CD14-positive monocyte (primary cell): ENCODE measurements at regions not wholly inside any gene's neighbourhood (a gene's known extent, or its start where the extent isn't known, plus 50 kb on each side); places are given as distances from the start of the nearest gene placed in this dataset.

Experiments
- DNase-seq, 3 donors: peaks; one replicate each; pipeline ENCODE4 v3.0.0-alpha.2; 2011 to 2022
- H2AFZ ChIP-seq: 2 replicates; pipeline ENCODE4 v1.6.0; 2012; ENCODE audit warnings: mild to moderate bottlenecking, low read depth, low read length, inconsistent platforms; ENCODE audit not compliant: insufficient read depth, poor library complexity, severe bottlenecking
- H3K27ac ChIP-seq, 2 donors: 1 replicate in 1 of 2; 2 replicates in 1 of 2; pipeline ENCODE4 v1.5.1; 2012 to 2013; ENCODE audit warnings: low read length in 2 of 2, control low read depth in 1 of 2, inconsistent platforms in 1 of 2, low read depth in 1 of 2, mild to moderate bottlenecking in 1 of 2
- H3K27me3 ChIP-seq, 2 donors: one replicate each; pipeline versions ENCODE4 v1.6.0 to v1.6.1; 2011 to 2013; ENCODE audit warnings: low read length in 2 of 2; ENCODE audit not compliant: control insufficient read depth in 2 of 2, insufficient read depth in 2 of 2
- H3K36me3 ChIP-seq, 2 donors: replicated peaks in 1 of 2; 1 replicate in 1 of 2; 2 replicates in 1 of 2; pipeline versions ENCODE4 v1.5.1 to v1.6.1; 2012 to 2013; ENCODE audit warnings: low read length in 2 of 2, control low read depth in 1 of 2, inconsistent platforms in 1 of 2, mild to moderate bottlenecking in 1 of 2; ENCODE audit not compliant: insufficient read depth in 2 of 2, control insufficient read depth in 1 of 2
- H3K4me1 ChIP-seq, 2 donors: 1 replicate in 1 of 2; 2 replicates in 1 of 2; pipeline versions ENCODE4 v1.5.1 to v1.6.1; 2012 to 2013; ENCODE audit warnings: low read length in 2 of 2, control low read depth in 1 of 2, inconsistent platforms in 1 of 2, mild to moderate bottlenecking in 1 of 2, moderate library complexity in 1 of 2; ENCODE audit not compliant: insufficient read depth in 2 of 2, control insufficient read depth in 1 of 2
- H3K4me2 ChIP-seq: replicated peaks from 2 replicates; pipeline ENCODE3; 2012; ENCODE audit warnings: low read length, moderate library complexity, mild to moderate bottlenecking; ENCODE audit not compliant: poor library complexity, severe bottlenecking; ENCODE audit errors: extremely low read depth
- H3K4me3 ChIP-seq, 3 experiments: fragments of 200-600 bp in 1 of 3; sonication (generic) in 1 of 3; replicated peaks in 1 of 3; 1 replicate in 2 of 3; 2 replicates in 1 of 3; pipeline ENCODE4 v1.5.1; 2011 to 2013; ENCODE audit warnings: low read length in 3 of 3, mild to moderate bottlenecking in 3 of 3, control low read depth in 2 of 3, low read depth in 2 of 3, inconsistent platforms in 1 of 3, moderate library complexity in 1 of 3
- H3K79me2 ChIP-seq: 2 replicates; pipeline ENCODE4 v1.6.0; 2012; ENCODE audit warnings: mild to moderate bottlenecking, control low read depth, inconsistent platforms, low read length, moderate library complexity; ENCODE audit not compliant: insufficient read depth
- H3K9ac ChIP-seq: 2 replicates; pipeline ENCODE4 v1.6.0; 2017; ENCODE audit warnings: low read length, mild to moderate bottlenecking; ENCODE audit not compliant: insufficient read depth, poor library complexity, severe bottlenecking
- H3K9me3 ChIP-seq, 2 donors: replicated peaks in 1 of 2; 1 replicate in 1 of 2; 2 replicates in 1 of 2; pipeline versions ENCODE4 v1.5.1 to v1.6.1; 2012 to 2013; ENCODE audit warnings: low read length in 2 of 2, control low read depth in 1 of 2; ENCODE audit not compliant: control insufficient read depth in 1 of 2, insufficient read depth in 1 of 2
- H4K20me1 ChIP-seq: 2 replicates; pipeline ENCODE4 v1.6.0; 2012; ENCODE audit warnings: mild to moderate bottlenecking, low read length, control low read depth, moderate library complexity; ENCODE audit not compliant: insufficient read depth
- H3K27ac Mint-ChIP-seq, 7 donors: one replicate each; pipeline ENCODE4 v1.8.0; 2020; ENCODE audit warnings: mild to moderate bottlenecking in 7 of 7, mixed read lengths in 7 of 7, moderate library complexity in 6 of 7, inconsistent platforms in 2 of 7
- H3K27me3 Mint-ChIP-seq, 3 donors: one replicate each; pipeline ENCODE4 v1.8.0; 2021 to 2022; ENCODE audit warnings: low read depth in 3 of 3, mild to moderate bottlenecking in 3 of 3, mixed read lengths in 3 of 3, moderate library complexity in 3 of 3, inconsistent platforms in 1 of 3
- H3K36me3 Mint-ChIP-seq, 2 donors: one replicate each; pipeline ENCODE4 v1.8.0; 2020; ENCODE audit warnings: mixed read lengths in 2 of 2, inconsistent platforms in 1 of 2, mild to moderate bottlenecking in 1 of 2
- H3K4me1 Mint-ChIP-seq: one replicate; pipeline ENCODE4 v1.8.0; 2020; ENCODE audit warnings: mild to moderate bottlenecking, mixed read lengths
- H3K4me3 Mint-ChIP-seq, 2 donors: one replicate each; pipeline ENCODE4 v1.8.0; 2020; ENCODE audit warnings: mild to moderate bottlenecking in 2 of 2, mixed read lengths in 2 of 2, moderate library complexity in 1 of 2
- H3K9me3 Mint-ChIP-seq, 7 donors: one replicate each; pipeline ENCODE4 v1.8.0; 2020 to 2022; ENCODE audit warnings: mixed read lengths in 7 of 7, mild to moderate bottlenecking in 6 of 7, moderate library complexity in 6 of 7, inconsistent platforms in 2 of 7
- WGBS: methylation state at CpG from one replicate; pipeline ENCODE4 v1.1.5; 2013; ENCODE audit warnings: missing lambda C conversion rate; ENCODE audit not compliant: insufficient coverage; 5-methylcytosine and 5-hydroxymethylcytosine counted together
- intact Hi-C, 2 donors: fragments of 100-400 bp; cut with micrococcal nuclease; formaldehyde crosslinking; loops; one replicate each; pipeline versions ENCODE4 v1.15.0 to v1.15.1; 2023
- TF ChIP-seq, protein P1 (sequence below): fragments of 200-600 bp; IDR thresholded peaks from one replicate; pipeline ENCODE4 v1.8.0; 2022; ENCODE audit warnings: antibody characterized with exemption, mild to moderate bottlenecking

- 100% methylated on average over 3 of the region's 6 CpGs for WGBS
- H3K9me3 Mint-ChIP-seq: no peaks in the 10 kb centered on the region
These were observed 442.1 kb downstream of the CENPC start for GRCh38 chr4:67103001-67103747.

GRCh38 chr4:67101612-67102011 is 443.7 kb downstream of the CENPC start:
- Mint-ChIP-seq H3K27me3 (no peaks in the 10 kb centered on the region), H3K9me3 (no peaks in the 10 kb centered on the region), H3K4me1 (no peaks in the 10 kb centered on the region), H3K27ac (no peak overlapping the region), H3K36me3 (no peaks in the 10 kb centered on the region), H3K4me3 (no peak overlapping the region)
- Histone ChIP-seq H3K9ac (no peak overlapping the region), H2AFZ (no peak overlapping the region), H3K27me3 (no peaks in the 10 kb centered on the region), H3K4me3 (no peak overlapping the region), H3K4me1 (no peaks in the 10 kb centered on the region), H3K27ac (no peak overlapping the region), H4K20me1 (no peaks in the 10 kb centered on the region), H3K4me2 (no peak overlapping the region), H3K36me3 (no peaks in the 10 kb centered on the region), H3K9me3 (no peaks in the 10 kb centered on the region), H3K79me2 (no peaks in the 10 kb centered on the region)
- intact Hi-C loops: no loop called here
- no peak for DNase-seq
- TF ChIP-seq, protein P1, sequence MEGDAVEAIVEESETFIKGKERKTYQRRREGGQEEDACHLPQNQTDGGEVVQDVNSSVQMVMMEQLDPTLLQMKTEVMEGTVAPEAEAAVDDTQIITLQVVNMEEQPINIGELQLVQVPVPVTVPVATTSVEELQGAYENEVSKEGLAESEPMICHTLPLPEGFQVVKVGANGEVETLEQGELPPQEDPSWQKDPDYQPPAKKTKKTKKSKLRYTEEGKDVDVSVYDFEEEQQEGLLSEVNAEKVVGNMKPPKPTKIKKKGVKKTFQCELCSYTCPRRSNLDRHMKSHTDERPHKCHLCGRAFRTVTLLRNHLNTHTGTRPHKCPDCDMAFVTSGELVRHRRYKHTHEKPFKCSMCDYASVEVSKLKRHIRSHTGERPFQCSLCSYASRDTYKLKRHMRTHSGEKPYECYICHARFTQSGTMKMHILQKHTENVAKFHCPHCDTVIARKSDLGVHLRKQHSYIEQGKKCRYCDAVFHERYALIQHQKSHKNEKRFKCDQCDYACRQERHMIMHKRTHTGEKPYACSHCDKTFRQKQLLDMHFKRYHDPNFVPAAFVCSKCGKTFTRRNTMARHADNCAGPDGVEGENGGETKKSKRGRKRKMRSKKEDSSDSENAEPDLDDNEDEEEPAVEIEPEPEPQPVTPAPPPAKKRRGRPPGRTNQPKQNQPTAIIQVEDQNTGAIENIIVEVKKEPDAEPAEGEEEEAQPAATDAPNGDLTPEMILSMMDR: no peak

More at GRCh38 chr4:67103001-67103747, 442.1 kb downstream of the CENPC start:
- Histone ChIP-seq H3K36me3 (no peaks in the 10 kb centered on the region), H3K4me2 (no peak overlapping the region), H3K27ac (no peak overlapping the region), H3K79me2 (no peaks in the 10 kb centered on the region), H3K4me1 (no peaks in the 10 kb centered on the region), H3K9ac (no peak overlapping the region), H2AFZ (no peak overlapping the region), H3K9me3 (no peaks in the 10 kb centered on the region), H3K27me3 (no peaks in the 10 kb centered on the region), H4K20me1 (no peaks in the 10 kb centered on the region), H3K4me3 (no peak overlapping the region)
- intact Hi-C loops: no loop called here
- no peak overlapping the region for H3K27ac Mint-ChIP-seq
- no peak overlapping the region for H3K4me3 Mint-ChIP-seq
- no peaks in the 10 kb centered on the region for H3K27me3 Mint-ChIP-seq
- no peaks in the 10 kb centered on the region for H3K36me3 Mint-ChIP-seq
- TF ChIP-seq, protein P1: no peak
- no peak for DNase-seq
- H3K4me1 Mint-ChIP-seq: no peaks in the 10 kb centered on the region
